NCI-H2227 (cell line): ENCODE measurements at regions not wholly inside any gene's neighbourhood (a gene's known extent, or its start where the extent isn't known, plus 50 kb on each side); places are given as distances from the start of the nearest gene placed in this dataset.

Source experiments
- DNase-seq: peaks from one replicate; lab custom pipeline; 2025; ENCODE audit not compliant: unreplicated experiment; lab: John Stamatoyannopoulos, UW

- DNase-seq, result no peak
These were observed 376.9 kb downstream of the PPP3CA start for GRCh38 chr4:100970414-100970813.

- no peak for DNase-seq
These were observed 377.4 kb downstream of the PPP3CA start for GRCh38 chr4:100969925-100970324.

GRCh38 chr4:100968046-100968445 is 379.3 kb downstream of the PPP3CA start:
- no peak for DNase-seq

GRCh38 chr4:100963627-100964026 is 383.7 kb downstream of the PPP3CA start:
- DNase-seq, result no peak

- DNase-seq, result no peak
These were observed 384.6 kb downstream of the PPP3CA start for GRCh38 chr4:100962698-100963097.

GRCh38 chr4:100960232-100960631 is 387.1 kb downstream of the PPP3CA start:
- DNase-seq, result no peak

- no peak for DNase-seq
These were observed 393.3 kb downstream of the PPP3CA start for GRCh38 chr4:100954046-100954445.

- DNase-seq, result no peak
These were observed 393.7 kb downstream of the PPP3CA start for GRCh38 chr4:100953616-100954015.

- DNase-seq, result no peak
These were observed 394.7 kb downstream of the PPP3CA start for GRCh38 chr4:100952590-100952989.

GRCh38 chr4:100949350-100949935 is 397.9 kb downstream of the PPP3CA start:
- DNase-seq, result no peak

GRCh38 chr4:100948911-100949310 is 398.4 kb downstream of the PPP3CA start:
- DNase-seq, result no peak

GRCh38 chr4:100945789-100946188 is 401.5 kb downstream of the PPP3CA start:
- DNase-seq, result no peak

GRCh38 chr4:100938698-100939097 is 408.6 kb downstream of the PPP3CA start:
- DNase-seq, result no peak

- DNase-seq, result no peak
These were observed 410.5 kb downstream of the PPP3CA start for GRCh38 chr4:100936661-100937375.

GRCh38 chr4:100935090-100935489 is 412.2 kb downstream of the PPP3CA start:
- DNase-seq, result no peak

- DNase-seq, result no peak
These were observed 413.7 kb downstream of the PPP3CA start for GRCh38 chr4:100933628-100934027.

GRCh38 chr4:100929758-100930157 is 411.9 kb upstream of the EMCN start:
- no peak for DNase-seq

- no peak for DNase-seq
These were observed 411.3 kb upstream of the EMCN start for GRCh38 chr4:100929135-100929534.

- DNase-seq, result no peak
These were observed 408.4 kb upstream of the EMCN start for GRCh38 chr4:100926039-100926717.

GRCh38 chr4:100913685-100914084 is 395.9 kb upstream of the EMCN start:
- no peak for DNase-seq

- no peak for DNase-seq
These were observed 390.7 kb upstream of the EMCN start for GRCh38 chr4:100908540-100908939.
